GM19239 (cell line): ENCODE measurements at regions not wholly inside any gene's neighbourhood (a gene's known extent, or its start where the extent isn't known, plus 50 kb on each side); places are given as distances from the start of the nearest gene placed in this dataset.

ENCODE experiments used
- DNase-seq: peaks from one replicate; pipeline ENCODE4 v3.0.0; 2011; ENCODE audit warnings: low spot score; ENCODE audit not compliant: insufficient read length
- FAIRE-seq: peaks from 2 replicates; lab custom pipeline; 2011; peaks lifted over from hg19 to GRCh38; lab: Jason Lieb, UNC

DNA sequence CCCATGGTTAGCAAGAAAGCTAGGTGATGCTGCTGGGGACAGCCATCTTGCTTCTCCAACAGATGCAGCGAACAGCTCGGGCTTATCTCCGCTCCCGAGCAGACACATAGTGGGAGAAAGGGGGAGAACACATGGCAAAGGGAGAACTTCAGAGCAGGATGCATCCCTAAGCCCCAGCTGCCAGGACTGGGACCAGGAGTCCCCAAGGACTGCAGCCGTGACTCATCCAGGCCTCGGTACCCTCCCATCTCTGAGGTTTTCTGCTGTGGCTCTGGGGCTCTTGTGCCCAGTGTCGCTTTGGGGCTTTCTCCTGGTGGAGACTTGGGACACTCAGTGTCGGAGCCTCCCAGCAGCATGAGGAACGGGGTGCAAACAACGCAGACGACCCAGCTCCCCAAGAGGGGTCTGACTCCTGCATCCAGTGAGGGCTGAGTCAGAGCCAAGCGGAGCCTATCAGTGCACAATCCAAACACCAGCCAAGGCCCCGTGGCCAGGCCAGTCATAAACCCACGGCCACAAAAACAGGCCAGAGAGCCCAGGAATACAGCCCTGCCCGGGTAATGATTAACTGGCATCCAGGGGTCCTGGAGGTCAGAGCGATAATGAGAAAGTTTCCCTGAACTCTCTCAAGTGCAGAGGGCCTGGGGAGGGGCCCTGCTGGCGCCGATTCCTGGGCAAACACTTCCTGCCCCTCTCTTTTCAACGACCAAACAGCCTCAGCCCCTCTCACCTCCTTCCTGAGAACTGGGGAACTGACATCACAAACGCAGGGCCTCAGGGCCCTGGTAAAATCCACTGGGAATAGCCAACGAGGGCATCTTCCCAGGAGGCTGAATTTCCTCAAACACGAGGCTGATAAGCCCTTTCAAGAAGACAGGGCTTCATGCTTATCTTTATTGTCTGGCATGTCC, 202.9 kb downstream of the USP12 start:
- DNase-seq (no peak), FAIRE-seq (no peak)

DNA sequence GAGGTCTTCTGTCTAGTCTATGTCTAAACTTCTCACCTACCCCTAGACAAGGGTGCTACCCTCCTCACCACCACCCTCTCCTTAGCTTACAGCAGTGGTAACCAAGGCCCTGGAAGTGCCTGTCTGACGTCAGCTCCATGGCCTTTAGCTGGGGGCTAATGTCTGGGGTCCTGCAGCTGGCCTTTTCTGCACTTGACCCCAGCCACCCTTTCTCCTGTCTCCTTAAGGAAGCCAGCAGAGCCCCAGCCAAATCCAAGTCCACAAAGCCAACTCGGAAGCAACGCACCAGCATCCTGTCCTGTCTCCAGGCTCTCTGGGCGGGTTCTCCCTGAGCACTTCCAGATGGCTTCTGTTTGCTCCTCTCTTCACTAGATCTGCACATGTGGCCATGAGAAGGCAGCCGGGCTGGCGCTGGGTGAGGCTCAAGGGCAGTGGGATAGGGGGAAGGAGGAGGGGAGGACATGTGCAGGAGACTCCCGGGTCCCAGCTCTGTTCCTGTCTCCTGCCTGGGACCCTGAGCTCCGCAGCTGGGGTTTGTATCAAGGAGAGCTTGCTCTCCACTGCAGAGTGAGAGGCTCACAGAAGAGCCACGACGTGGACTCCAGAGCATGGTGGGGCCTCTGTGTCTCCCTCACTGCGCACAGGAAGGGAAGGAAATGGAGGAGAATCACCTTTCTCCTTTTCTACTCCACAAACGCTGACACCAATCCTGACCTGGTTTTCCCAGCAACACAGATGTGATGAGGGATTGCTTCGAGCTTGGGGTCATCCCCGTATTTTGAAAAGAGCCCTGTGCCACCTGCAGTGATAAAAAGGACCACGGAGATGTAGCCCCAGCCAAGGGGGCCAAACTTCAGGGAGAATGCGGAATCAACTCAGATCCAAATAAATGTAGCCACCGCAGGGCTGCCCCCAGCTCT, 204.2 kb downstream of the USP12 start:
- no peak for FAIRE-seq
- no peak for DNase-seq

DNA sequence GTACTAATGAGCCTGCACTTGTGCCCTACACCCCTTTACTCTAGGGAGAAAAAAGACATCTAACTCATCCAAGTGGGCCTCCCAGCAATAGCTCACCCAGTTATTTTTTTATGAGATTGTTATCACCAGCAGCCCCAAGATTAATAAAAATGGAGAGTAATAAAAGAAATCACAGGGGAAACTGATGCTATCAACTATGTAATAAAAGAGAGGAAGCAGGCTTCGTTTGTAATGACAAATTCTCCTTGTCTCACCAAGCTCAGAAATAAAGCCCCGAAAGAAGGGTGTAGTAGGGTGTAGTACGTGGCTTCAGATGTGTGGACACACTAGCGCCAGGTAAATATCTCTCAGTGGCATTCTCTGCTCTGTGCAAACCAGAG, 204.9 kb downstream of the USP12 start:
- no peak for DNase-seq
- no peak for FAIRE-seq

DNA sequence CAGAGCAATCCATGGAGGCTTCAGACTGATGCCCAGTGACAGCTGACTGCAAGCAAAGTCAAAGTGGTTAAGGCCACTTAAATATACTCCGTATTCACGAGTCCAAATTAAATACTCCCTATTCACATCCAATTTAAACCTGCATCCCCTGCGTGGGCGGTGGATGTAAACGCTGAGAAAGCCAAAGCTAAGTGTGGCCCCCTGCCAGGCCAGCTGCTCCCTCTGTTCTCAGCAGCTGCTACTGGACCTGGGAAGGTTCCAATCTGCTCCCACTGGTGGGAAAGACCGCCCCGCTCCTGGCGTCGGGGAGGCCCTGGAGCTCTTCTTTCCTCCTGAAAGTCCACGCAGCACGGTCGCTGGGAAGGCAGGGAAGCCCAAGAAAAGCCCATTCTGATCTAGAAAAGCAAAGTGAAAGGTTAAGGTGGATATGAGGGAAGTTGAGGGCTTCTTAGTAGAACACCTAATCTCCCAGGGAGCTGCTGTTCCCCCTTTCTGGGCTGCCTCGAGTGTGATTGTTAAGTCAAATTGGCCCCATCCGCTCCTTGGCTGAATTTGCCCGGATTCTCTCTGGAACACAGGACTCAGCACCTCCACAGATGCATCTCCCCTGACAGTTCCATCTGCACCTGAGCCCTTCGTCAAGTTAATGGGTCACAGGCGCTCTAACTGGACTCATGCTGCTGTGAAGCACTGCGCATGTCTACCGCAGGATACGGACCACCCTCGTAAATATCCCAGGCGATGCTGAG, 205.5 kb downstream of the USP12 start:
- no peak for DNase-seq
- FAIRE-seq: no peak

DNA sequence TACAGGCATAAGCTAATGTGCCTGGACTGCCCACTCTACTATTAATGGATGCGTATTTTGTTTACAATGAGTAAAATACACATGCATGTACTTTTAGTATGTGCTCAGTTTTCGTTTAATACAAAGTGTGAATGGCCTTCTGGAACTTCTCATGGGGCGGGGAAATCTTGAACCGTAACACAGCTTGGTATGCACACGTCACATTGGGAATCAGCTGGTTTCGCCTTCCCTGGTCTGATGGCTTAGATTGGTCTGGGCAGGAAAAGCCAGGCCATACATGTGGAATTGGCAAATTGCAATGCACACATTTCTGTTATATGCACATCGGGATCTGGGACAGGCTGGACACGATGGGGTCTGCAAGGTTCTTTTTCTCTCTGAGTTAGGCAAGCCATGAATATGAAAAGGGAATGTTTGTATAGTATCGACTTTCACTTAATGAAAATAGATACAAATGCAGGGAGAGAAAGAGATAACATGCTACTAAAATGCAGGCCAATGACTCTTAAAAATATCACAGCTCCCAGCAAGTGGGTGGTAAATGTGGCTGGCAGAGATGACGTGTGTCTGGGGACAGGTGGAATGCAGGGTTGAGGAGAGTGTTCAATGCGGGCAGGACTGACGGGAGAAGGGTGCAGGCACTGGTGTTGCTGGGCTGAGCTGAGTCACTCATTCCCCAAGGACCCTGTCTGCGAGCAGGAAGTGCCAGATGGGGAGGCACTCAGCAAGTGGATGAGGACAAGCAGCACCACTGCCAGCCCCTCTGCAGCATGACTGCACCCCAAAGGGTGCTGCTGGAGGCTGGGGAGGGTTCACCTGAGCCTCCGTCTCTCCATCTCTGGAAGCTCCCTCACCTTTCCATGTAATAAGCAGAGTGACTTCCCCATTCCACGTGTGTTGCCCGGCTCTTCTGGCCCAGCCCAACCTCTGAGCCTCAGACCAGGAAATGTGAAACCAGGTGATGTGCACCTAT, 204.0 kb upstream of the GPR12 start:
- FAIRE-seq (no peak), DNase-seq (no peak)

DNA sequence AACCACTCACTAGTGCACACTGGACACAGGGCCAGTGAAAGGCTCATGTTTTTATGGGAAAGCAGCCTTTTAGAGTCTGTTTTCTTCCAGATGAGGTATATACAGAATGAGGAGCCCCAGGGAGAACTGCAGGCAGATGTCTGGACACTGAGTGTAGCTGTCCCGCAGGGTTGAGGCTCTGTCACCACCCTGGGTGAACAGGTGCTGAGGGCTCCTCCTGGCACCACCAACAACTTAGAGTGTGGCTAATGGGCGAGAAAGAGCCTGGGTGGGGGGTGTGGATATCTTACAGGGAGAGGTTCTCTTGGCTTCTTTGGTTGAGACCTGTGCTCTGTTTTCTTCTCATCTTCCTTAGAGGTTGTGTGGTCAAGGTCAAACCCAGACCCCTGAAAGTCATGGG, 202.1 kb upstream of the GPR12 start:
- DNase-seq: no peak
- FAIRE-seq: no peak

DNA sequence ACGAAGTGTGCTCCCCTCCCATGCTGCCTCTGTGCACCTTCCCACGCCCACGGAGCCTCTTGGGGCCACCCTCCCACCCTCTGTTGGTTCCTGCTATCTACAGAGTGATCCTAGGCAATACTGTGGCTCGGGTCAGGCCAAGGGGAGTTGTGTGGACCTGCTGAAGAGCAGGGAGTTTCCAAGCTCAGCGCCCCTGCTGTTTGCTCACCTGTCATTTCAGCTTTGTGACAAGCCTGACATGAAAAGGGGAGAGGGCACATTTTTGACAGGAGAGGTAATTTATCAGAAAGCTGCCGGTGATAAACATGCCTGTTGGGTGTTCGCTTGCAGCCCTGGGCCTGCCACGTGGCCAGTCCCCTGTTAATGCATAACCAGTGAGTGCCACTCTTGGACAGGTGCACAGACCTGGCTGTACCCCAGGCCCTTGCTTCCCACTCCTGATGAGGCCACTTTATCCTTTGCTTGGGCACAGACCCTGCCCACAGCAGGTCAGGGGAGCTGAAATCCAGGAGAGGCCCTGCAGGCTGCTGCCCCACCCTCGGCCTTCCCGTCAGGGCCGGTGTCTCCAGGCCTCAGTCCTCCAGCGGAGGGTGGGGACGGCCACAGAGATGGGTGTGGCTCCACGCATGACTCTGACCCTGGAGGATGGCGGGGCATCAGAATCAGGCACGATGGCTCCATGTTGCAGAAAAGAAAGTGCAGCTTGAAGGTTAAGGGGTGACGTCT, 201.5 kb upstream of the GPR12 start:
- DNase-seq (no peak), FAIRE-seq (no peak)

DNA sequence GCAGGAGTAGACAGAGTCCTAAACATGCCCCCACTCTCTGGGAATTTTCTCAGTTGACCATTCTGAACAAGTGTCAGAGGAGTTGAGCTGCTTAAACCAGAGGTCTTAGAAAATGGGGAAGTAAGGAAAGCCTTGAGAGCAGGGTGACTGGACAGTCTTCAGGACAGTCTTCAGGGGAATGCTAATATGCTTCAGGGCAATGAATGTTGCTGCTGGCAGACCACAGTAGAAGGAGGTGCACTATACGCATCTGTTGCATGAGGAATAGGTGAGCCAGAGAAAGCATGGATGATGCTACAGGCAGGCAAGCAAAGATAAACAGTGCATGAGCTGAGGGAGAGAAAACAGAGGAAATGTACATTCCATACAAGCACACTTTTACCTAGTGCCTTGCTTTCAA, 196.6 kb upstream of the GPR12 start:
- no peak for DNase-seq

DNA sequence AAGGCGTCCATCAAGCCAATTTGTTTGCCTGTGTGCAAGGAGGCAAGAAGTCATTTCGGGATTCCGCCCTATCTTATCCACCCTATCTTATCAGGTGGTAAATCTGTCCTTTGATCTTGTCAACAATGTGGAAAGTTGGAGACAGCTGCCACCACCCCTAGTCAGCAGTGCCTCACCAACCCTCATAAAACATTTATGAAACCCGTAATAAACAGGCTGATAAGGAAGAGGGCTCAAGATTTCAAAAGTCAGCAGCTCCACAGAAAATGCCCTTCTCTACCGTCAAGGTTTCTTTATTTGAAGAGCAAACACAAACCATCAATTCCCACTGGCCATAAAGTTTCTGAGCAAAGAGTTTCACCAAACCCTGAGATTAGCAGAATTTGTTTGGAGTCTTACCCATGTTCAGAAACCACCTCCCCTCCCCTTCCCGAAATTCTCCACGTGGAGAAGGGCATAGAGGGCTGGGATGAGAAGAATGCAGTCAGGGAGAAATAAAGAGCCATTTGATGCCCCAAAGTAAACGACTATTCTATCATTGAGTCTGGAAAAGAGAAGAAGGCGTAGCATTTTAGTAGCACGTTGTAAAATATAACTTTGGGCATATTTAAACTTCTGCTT, 196.0 kb upstream of the GPR12 start:
- FAIRE-seq: no peak
- no peak for DNase-seq

More for the DNA sequence above, 196.6 kb upstream of the GPR12 start:
- FAIRE-seq: no peak

DNA sequence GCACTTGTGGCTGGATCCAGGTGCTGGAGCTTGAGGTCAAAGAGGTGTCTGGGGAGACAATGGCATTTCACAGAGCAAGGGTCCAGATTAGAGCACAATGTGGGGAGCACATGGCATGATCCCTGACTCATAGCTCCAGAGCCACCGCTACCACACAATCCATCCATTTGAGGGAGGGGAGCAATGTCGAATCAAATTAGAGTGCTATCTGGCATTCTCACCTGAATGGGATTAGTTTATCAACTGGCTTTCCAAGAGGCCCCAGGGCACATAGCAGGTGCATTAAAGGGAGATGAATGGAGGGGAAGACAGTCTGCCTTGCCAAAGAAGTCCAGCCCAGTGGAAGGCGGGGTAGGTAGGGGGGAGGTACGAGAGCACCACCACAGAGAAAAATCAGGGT, 194.4 kb upstream of the GPR12 start:
- FAIRE-seq (no peak), DNase-seq (no peak)

DNA sequence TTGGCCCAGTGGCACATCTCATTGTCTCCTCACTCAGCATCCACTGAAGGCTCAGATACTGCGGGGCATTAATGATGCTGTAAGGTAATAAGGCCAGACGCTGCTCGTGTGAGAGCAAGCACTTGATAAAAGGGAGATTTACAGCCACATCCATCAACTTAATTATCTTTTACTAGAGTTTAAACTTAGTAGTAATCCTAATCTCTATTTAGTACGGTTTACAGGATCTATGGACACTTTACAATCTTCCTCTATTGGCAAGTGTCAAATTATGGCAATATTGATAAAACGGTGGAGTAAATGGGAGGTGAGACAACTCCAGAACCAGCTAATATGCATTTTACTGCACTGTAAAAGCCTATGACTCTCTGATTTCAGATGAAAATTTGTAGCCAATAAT, 192.7 kb upstream of the GPR12 start:
- DNase-seq: no peak
- no peak for FAIRE-seq

DNA sequence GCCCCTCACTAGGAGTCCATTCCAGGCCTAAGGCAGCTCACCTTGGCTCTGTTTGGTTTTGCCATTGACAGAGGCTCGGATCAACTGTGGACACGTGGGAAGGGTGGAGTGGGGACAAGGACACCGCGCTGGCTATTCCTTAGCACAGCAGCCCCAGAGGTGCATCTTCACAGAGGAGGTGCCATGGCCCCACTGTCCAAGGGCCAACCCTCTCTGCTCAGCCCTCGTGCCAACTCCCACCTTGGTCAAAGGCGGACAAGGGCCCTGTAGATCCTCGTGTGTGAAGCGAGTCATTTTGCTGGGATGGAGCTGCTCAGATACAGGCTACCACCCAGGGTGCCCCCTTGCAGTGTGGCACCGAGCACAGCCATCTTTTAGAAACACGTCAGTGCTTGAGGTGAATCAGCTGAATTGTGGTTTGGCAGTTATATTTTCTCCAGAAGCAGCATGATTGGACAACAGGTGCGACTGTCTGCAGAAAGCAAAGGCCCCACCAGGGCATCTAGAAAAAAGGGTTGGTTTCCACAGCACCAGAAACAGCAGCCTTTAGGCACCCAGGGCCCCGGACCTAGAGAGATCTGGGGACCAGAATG, 192.1 kb upstream of the GPR12 start:
- FAIRE-seq (no peak), DNase-seq (no peak)

DNA sequence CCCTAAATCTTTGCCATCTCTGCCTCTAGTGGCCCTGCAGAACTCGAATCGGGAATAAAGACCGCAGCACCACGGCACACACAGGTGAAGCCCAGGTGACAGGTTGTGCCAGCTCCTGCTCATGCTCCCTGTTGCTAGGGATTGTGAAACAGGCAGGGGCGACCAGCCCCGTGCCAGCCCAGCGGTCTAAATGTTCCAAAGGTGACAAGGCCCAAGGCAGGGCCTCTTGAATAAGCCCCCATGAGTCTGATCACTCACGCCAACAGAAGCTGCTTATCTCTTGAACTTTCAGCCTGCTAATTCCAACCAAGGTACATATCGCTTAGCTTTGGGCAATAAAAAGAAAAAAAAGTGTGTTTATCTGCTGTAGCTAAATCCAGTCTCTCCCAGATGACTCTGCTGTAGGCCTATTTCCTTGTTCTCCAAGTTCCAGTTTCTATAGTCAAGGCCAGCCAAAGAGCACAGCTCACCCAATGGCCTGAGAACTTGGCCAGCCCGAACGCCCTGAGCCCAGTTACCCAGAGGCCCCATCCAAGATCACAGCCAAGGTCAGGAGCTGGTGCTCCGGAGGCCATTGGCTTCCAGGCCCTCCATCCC, 191.1 kb upstream of the GPR12 start:
- DNase-seq (no peak), FAIRE-seq (no peak)

DNA sequence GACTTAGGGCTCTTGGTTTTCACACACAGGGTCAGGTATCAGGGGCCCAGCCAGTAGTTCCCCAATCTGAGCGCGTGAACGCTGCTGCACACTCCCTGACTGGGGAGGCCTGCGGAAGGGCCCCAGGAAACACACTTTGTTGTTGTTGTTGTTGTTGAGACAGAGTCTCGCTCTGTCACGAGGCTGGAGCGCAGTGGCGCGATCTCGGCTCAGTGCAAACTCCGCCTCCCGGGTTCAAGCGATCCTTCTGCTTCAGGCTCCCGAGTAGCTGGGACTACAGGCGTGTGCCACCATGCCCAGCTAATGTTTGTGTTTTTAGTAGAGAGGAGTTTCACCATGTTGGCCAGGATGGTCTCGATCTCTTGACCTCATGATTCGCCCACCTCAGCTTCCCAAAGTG, 190.4 kb upstream of the GPR12 start:
- DNase-seq: no peak
- no peak for FAIRE-seq

DNA sequence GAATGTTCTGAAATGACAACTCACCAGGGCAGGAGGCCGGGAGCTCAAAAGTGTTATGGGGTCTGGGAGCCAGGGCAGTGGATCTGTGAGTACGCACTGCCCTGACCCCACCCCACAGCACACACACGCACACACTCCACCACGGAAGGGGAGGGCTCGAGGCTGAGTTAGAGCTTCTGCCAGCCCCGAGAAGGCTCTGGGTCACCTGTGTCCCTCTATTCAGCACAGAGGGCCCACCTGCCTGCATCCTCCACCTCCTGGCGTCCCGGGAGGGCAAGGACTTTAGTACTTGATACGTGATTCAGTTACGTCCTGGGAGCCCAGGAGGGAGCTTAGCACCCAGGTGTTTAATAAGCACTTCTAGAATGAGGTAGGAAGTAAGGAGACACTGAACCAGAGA, 190.0 kb upstream of the GPR12 start:
- FAIRE-seq: no peak

DNA sequence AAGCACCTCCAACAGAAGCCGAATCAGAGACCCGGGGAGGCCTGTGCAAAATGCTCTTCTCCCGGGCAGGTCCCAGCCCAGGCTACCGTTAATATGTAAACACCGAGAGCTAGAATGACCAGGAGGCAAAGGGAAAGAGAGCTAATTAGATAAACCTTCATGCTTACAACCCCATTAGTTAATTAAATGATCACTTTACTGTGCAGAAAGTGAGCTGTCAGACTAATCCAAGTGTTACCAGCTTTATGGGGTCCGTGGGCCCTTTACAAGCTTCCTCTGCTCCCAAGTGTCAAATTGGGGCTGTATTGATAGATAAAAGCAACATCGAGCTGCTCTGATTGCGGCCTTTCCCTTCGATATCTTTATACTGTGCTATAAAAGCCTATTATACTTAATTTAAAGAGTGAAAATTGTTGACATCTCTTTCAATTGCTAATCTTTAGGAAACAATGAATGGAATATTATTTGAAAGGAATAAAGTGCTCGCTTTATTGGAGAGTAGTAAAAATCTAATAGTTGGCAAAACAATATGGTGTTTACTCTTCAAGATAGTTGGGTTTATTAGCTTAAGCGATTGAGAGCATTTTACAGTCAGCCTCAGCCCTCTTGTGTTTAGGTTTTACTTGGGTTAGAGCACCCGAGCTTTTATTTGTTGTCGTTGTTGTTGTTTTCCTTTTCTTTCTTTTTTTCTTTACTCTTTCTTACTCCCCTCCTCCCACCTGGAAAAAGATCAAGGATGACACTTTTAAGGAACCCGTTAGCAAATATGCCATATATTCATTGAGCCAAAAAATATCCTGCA, 189.3 kb upstream of the GPR12 start:
- FAIRE-seq: no peak

More for the DNA sequence above, 190.0 kb upstream of the GPR12 start:
- no peak for DNase-seq

DNA sequence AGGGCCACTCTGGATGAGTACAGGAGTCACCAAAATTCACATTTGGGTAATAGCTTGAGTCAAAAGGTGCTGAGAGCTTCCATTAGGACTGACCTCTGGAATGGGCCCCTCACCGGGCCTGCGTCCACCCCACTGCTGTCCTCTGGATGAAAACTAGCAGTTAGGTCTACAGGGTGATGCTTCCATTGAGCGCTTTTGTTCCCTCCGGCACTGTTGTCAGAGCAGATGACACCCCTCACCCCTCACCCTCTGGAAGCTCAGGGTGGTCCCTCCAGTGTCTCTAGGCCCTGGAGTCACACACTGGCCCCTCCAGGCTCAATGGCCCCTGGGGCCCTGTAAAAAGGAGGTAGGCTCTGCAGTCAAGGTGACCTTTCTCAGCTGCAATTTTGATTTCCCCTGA, 187.8 kb upstream of the GPR12 start:
- FAIRE-seq (no peak), DNase-seq (no peak)

More for the DNA sequence above, 189.3 kb upstream of the GPR12 start:
- no peak for DNase-seq
